Neuronal stem cell (in vitro differentiated cells): ENCODE measurements at regions not wholly inside any gene's neighbourhood (a gene's known extent, or its start where the extent isn't known, plus 50 kb on each side); places are given as distances from the start of the nearest gene placed in this dataset.

Source experiments
- DNase-seq: peaks from one replicate; pipeline ENCODE4 v3.0.0-alpha.2; 2013; ENCODE audit warnings: low spot score
- H2AFZ ChIP-seq: one replicate; pipeline ENCODE4 v1.6.1; 2013; ENCODE audit warnings: mild to moderate bottlenecking, low read length, inconsistent platforms
- H2AK5ac ChIP-seq: 2 replicates; pipeline ENCODE4 v1.6.1; 2013; ENCODE audit warnings: low read depth, mild to moderate bottlenecking, inconsistent platforms, low read length, moderate library complexity, mixed read lengths
- H2BK120ac ChIP-seq: 2 replicates; pipeline ENCODE4 v1.6.1; 2013; ENCODE audit warnings: low read depth, mild to moderate bottlenecking, inconsistent platforms, low read length, moderate library complexity, mixed read lengths
- H2BK12ac ChIP-seq: one replicate; pipeline ENCODE4 v1.6.1; 2013; ENCODE audit warnings: low read length, inconsistent platforms
- H2BK15ac ChIP-seq: 2 replicates; pipeline ENCODE4 v1.6.1; 2013; ENCODE audit warnings: mild to moderate bottlenecking, low read length, inconsistent platforms, mixed read lengths
- H2BK5ac ChIP-seq: one replicate; pipeline ENCODE4 v1.6.1; 2013; ENCODE audit warnings: inconsistent platforms, mild to moderate bottlenecking, low read length, moderate library complexity
- H3K14ac ChIP-seq: one replicate; pipeline ENCODE4 v1.6.1; 2013; ENCODE audit warnings: low read length, inconsistent platforms
- H3K18ac ChIP-seq: 2 replicates; pipeline ENCODE4 v1.6.1; 2013; ENCODE audit warnings: low read length, inconsistent platforms
- H3K23ac ChIP-seq: 2 replicates; pipeline ENCODE4 v1.6.1; 2013; ENCODE audit warnings: low read depth, mild to moderate bottlenecking, mixed read lengths, low read length, inconsistent platforms; ENCODE audit not compliant: poor library complexity
- H3K27ac ChIP-seq: replicated peaks from 3 replicates; pipeline ENCODE4 v1.5.1; 2013; ENCODE audit warnings: low read length, inconsistent platforms
- H3K27me3 ChIP-seq, 3 experiments: 2 replicates each; pipeline ENCODE4 v1.6.1; 2013; ENCODE audit warnings: low read length in 3 of 3, mild to moderate bottlenecking in 2 of 3, inconsistent platforms in 1 of 3, low read depth in 1 of 3, mixed read lengths in 1 of 3, moderate library complexity in 1 of 3; ENCODE audit not compliant: control insufficient read depth in 3 of 3, insufficient read depth in 3 of 3
- H3K36me3 ChIP-seq, 2 donors: replicated peaks in 1 of 2; 2 replicates each; pipeline ENCODE4 v1.6.1; 2013; ENCODE audit warnings: low read length in 2 of 2; ENCODE audit not compliant: control insufficient read depth in 2 of 2, insufficient read depth in 2 of 2
- H3K4ac ChIP-seq: 2 replicates; pipeline ENCODE4 v1.6.1; 2013; ENCODE audit warnings: inconsistent platforms, mild to moderate bottlenecking, low read length, moderate library complexity
- H3K4me1 ChIP-seq, 2 donors: 1 replicate in 1 of 2; 2 replicates in 1 of 2; pipeline ENCODE4 v1.6.1; 2013; ENCODE audit warnings: low read length in 2 of 2, low read depth in 1 of 2; ENCODE audit not compliant: control insufficient read depth in 2 of 2, insufficient read depth in 1 of 2
- H3K4me2 ChIP-seq: one replicate; pipeline ENCODE4 v1.6.1; 2013; ENCODE audit warnings: mild to moderate bottlenecking, low read length, inconsistent platforms; ENCODE audit not compliant: insufficient read depth, poor library complexity, severe bottlenecking
- H3K4me3 ChIP-seq, 2 donors: 2 replicates each; pipeline ENCODE4 v1.5.1; 2013; ENCODE audit warnings: low read length in 2 of 2, mild to moderate bottlenecking in 2 of 2, inconsistent platforms in 1 of 2, moderate library complexity in 1 of 2
- H3K79me1 ChIP-seq: one replicate; pipeline ENCODE4 v1.6.1; 2013; ENCODE audit warnings: low read depth, mild to moderate bottlenecking, inconsistent platforms, low read length, moderate library complexity
- H3K9ac ChIP-seq: one replicate; pipeline ENCODE4 v1.6.1; 2013; ENCODE audit warnings: mild to moderate bottlenecking, low read depth, low read length, inconsistent platforms; ENCODE audit not compliant: poor library complexity
- H3K9me3 ChIP-seq, 2 donors: replicated peaks in 1 of 2; 2 replicates each; pipeline versions ENCODE3 to v1.6.1; 2013; ENCODE audit warnings: low read length in 2 of 2, mild to moderate bottlenecking in 2 of 2, inconsistent platforms in 1 of 2, low read depth in 1 of 2, mixed read lengths in 1 of 2, moderate library complexity in 1 of 2; ENCODE audit not compliant: control insufficient read depth in 2 of 2, insufficient read depth in 1 of 2
- H4K8ac ChIP-seq: one replicate; pipeline ENCODE4 v1.6.1; 2013; ENCODE audit warnings: low read depth, mild to moderate bottlenecking, inconsistent platforms, low read length, moderate library complexity
- H4K91ac ChIP-seq: one replicate; pipeline ENCODE4 v1.6.1; 2013; ENCODE audit warnings: low read length, low read depth, mild to moderate bottlenecking, inconsistent platforms; ENCODE audit not compliant: poor library complexity
- whole genome bisulfite sequencing, 2 donors: extraction: QIAGEN DNeasy Blood & Tissue Kit; methylation state at CpG; one replicate each; pipeline ENCODE4 v1.1.7; 2013; ENCODE audit warnings: missing lambda C conversion rate in 2 of 2, mixed read lengths in 1 of 2; ENCODE audit not compliant: insufficient read length in 2 of 2, insufficient replicate concordance in 1 of 2; ENCODE audit errors: extremely low coverage in 2 of 2; 5-methylcytosine and 5-hydroxymethylcytosine counted together

GRCh38 chr17:79152110-79152509 is 77.5 kb downstream of the ENGASE start:
- Histone ChIP-seq H3K9me3 (no peaks in the 10 kb centered on the region), H4K91ac (no peak overlapping the region), H3K27ac (no peak overlapping the region), H2BK12ac (no peak overlapping the region), H3K4ac (no peak overlapping the region), H3K27me3 (peaks cover 0 to 43% (median 0%) of the 10 kb centered on the region in 3 experiments), H3K9ac (no peak overlapping the region), H3K4me1 (peaks cover 0 to 7% of the 10 kb centered on the region in 2 donors), H3K36me3 (no peaks in the 10 kb centered on the region), H2AFZ (no peak overlapping the region), H2BK5ac (no peak overlapping the region), H3K79me1 (no peaks in the 10 kb centered on the region), H2BK15ac (peak overlapping the region; percentile 96), H3K23ac (no peak overlapping the region), H3K4me2 (no peak overlapping the region), H3K4me3 (no peak overlapping the region), H3K18ac (peak overlapping the region; percentile 93), H2BK120ac (no peak overlapping the region), H2AK5ac (peak overlapping the region; percentile 70), H3K14ac (peak overlapping the region; percentile 75), H4K8ac (no peak overlapping the region)
- no peak for DNase-seq
- WGBS, 2 donors, result no CpG with 5 or more reads among the region's 13 CpGs

DNA sequence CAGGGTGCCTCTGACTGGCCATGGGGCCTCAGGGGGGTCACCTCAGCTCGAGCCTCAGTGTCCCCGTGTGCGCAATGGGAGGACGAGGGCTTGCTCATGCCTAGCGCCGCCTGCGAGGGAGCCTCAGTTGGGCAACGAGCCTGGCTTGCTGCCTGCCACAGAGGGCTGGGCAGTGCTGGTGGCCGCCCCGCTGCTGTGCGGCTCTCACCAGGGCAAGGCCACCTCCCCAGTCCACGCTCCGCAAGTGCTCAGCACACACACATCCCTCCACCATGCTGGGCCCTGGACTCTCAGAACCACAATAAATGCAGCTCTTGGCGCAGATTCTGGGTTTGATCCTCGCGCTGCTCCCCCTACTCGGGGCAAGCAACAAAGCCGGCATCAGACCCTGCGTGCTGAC is 76.2 kb downstream of the ENGASE start:
- Histone ChIP-seq H4K91ac (peak overlapping the region; percentile 64), H3K14ac (peak overlapping the region; percentile 71), H4K8ac (no peak overlapping the region), H2BK15ac (no peak overlapping the region), H3K4me3 (no peak overlapping the region), H3K36me3 (no peaks in the 10 kb centered on the region), H3K4me2 (no peak overlapping the region), H3K18ac (peak overlapping the region; percentile 97), H3K4me1 (peaks cover 0 to 7% of the 10 kb centered on the region in 2 donors), H2AK5ac (peak overlapping the region; percentile 91), H3K27ac (no peak overlapping the region), H2AFZ (no peak overlapping the region), H2BK12ac (no peak overlapping the region), H3K27me3 (peaks cover 0 to 43% (median 0%) of the 10 kb centered on the region in 3 experiments), H3K4ac (no peak overlapping the region), H2BK5ac (no peak overlapping the region), H3K23ac (no peak overlapping the region), H2BK120ac (no peak overlapping the region), H3K79me1 (peaks cover 2% of the 10 kb centered on the region), H3K9me3 (peaks cover 0 to 3% of the 10 kb centered on the region in 2 donors), H3K9ac (no peak overlapping the region)
- no CpG with 5 or more reads among the region's 19 CpGs for WGBS, 2 donors
- DNase-seq, result no peak

GRCh38 chr17:79150035-79150733 is 75.6 kb downstream of the ENGASE start:
- no peak overlapping the region for H2BK5ac ChIP-seq
- H3K4me2 ChIP-seq, result no peak overlapping the region
- H3K4ac ChIP-seq, result no peak overlapping the region
- no peak overlapping the region for H3K23ac ChIP-seq
- no peak overlapping the region for H2BK120ac ChIP-seq
- peak overlapping the region; percentile 64 for H4K91ac ChIP-seq
- H3K27ac ChIP-seq, result no peak overlapping the region
- H3K9me3 ChIP-seq, result peaks cover 0 to 3% of the 10 kb centered on the region in 2 donors
- H3K4me1 ChIP-seq, result peaks cover 0 to 7% of the 10 kb centered on the region in 2 donors
- peaks cover 0 to 43% (median 0%) of the 10 kb centered on the region in 3 experiments for H3K27me3 ChIP-seq
- H2BK15ac ChIP-seq, result peak overlapping the region; percentile 67
- WGBS, 2 donors, result no CpG with 5 or more reads among the region's 14 CpGs
- no peak overlapping the region for H2BK12ac ChIP-seq
- peaks cover 2% of the 10 kb centered on the region for H3K79me1 ChIP-seq
- H4K8ac ChIP-seq, result no peak overlapping the region
- H3K14ac ChIP-seq, result peak overlapping the region; percentile 89
- no peak for DNase-seq
- no peak overlapping the region for H3K4me3 ChIP-seq
- H2AFZ ChIP-seq, result no peak overlapping the region
- no peak overlapping the region for H3K9ac ChIP-seq
- peak overlapping the region; percentile 91 for H2AK5ac ChIP-seq
- peak overlapping the region; percentile 87 for H3K18ac ChIP-seq
- no peaks in the 10 kb centered on the region for H3K36me3 ChIP-seq

GRCh38 chr17:79148584-79148983 is 74.0 kb downstream of the ENGASE start:
- H3K9me3 ChIP-seq, result peaks cover 0 to 3% of the 10 kb centered on the region in 2 donors
- peaks cover 5% of the 10 kb centered on the region for H3K79me1 ChIP-seq
- no peak overlapping the region for H3K9ac ChIP-seq
- no peaks in the 10 kb centered on the region for H3K36me3 ChIP-seq
- no peak for DNase-seq
- H2BK15ac ChIP-seq, result no peak overlapping the region
- no peak overlapping the region for H3K27ac ChIP-seq
- H3K4me3 ChIP-seq, result no peak overlapping the region
- H2AK5ac ChIP-seq, result no peak overlapping the region
- no peak overlapping the region for H3K4me2 ChIP-seq
- peaks cover 0 to 34% (median 0%) of the 10 kb centered on the region in 3 experiments for H3K27me3 ChIP-seq
- no peak overlapping the region for H3K14ac ChIP-seq
- peaks cover 0 to 7% of the 10 kb centered on the region in 2 donors for H3K4me1 ChIP-seq
- no peak overlapping the region for H2BK5ac ChIP-seq
- no peak overlapping the region for H2AFZ ChIP-seq
- H3K18ac ChIP-seq, result no peak overlapping the region
- no peak overlapping the region for H4K91ac ChIP-seq
- WGBS, 2 donors, result no CpG with 5 or more reads among the region's 10 CpGs
- H2BK12ac ChIP-seq, result no peak overlapping the region
- H2BK120ac ChIP-seq, result no peak overlapping the region
- no peak overlapping the region for H3K23ac ChIP-seq
- no peak overlapping the region for H4K8ac ChIP-seq
- H3K4ac ChIP-seq, result no peak overlapping the region
